ENCODE measurements at regions not wholly inside any gene's neighbourhood (a gene's known extent, or its start where the extent isn't known, plus 50 kb on each side); places are given as distances from the start of the nearest gene placed in this dataset.

DNA sequence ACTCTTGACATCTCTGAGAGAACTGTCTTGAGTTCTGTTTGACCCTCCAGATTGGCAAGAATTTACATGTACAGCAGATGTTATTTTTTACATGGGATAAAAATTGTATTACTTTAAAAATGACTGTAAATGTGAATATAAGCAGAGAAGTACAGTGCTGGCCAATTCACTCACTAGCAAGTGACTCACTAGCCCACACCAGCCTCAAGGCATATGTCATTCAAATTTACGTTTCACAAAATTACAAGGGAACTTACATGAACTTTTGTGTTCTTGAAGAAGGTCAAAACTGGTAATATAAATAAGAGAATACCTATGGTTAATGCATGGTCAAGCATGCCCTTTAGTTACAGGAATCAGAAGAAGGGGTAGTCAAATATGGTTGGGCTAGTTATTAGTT, 54.0 kb upstream of the HMGCLL1 start:
- no peak for TF ChIP-seq CHD4 (IDR thresholded peaks at IDR 0.05; ENCODE audit: borderline replicate concordance)
- TF ChIP-seq, protein P1, sequence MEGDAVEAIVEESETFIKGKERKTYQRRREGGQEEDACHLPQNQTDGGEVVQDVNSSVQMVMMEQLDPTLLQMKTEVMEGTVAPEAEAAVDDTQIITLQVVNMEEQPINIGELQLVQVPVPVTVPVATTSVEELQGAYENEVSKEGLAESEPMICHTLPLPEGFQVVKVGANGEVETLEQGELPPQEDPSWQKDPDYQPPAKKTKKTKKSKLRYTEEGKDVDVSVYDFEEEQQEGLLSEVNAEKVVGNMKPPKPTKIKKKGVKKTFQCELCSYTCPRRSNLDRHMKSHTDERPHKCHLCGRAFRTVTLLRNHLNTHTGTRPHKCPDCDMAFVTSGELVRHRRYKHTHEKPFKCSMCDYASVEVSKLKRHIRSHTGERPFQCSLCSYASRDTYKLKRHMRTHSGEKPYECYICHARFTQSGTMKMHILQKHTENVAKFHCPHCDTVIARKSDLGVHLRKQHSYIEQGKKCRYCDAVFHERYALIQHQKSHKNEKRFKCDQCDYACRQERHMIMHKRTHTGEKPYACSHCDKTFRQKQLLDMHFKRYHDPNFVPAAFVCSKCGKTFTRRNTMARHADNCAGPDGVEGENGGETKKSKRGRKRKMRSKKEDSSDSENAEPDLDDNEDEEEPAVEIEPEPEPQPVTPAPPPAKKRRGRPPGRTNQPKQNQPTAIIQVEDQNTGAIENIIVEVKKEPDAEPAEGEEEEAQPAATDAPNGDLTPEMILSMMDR (IDR thresholded peaks at IDR 0.05): no peak
- TF ChIP-seq RFX5 (IDR thresholded peaks at IDR 0.05): no peak
- no peak for TF ChIP-seq HES2 (IDR thresholded peaks at IDR 0.05)
- TF ChIP-seq RAD21 (conservative IDR thresholded peaks at IDR 0.05 in 1 of 2, IDR thresholded peaks at IDR 0.05 in 1 of 2): no peak
- no peak for TF ChIP-seq POLR2A (IDR thresholded peaks at IDR 0.05; ENCODE audit: low read length)
- TF ChIP-seq MAFK (IDR thresholded peaks at IDR 0.05; ENCODE audit: partially characterized antibody): no peak
- no peak for TF ChIP-seq JUN (IDR thresholded peaks at IDR 0.05)
